ENCODE measurements at regions not wholly inside any gene's neighbourhood (a gene's known extent, or its start where the extent isn't known, plus 50 kb on each side); places are given as distances from the start of the nearest gene placed in this dataset.

- no peak overlapping the region for H3K4me3 ChIP-seq
- H3K27ac ChIP-seq: no peak overlapping the region
- H3K4me1 ChIP-seq (ENCODE audit: low read depth): no peaks in the 10 kb centered on the region
- TF ChIP-seq CTCF (IDR thresholded peaks at IDR 0.05; ENCODE audit: low read depth, low read length): no peak
- H3K9me3 ChIP-seq (ENCODE audit: low read depth): no peaks in the 10 kb centered on the region
- no peaks in the 10 kb centered on the region for H3K27me3 ChIP-seq
- H3K36me3 ChIP-seq: no peaks in the 10 kb centered on the region
- no peak for DNase-seq (ENCODE audit: low read depth in 1 of 2, low spot score in 1 of 2)
Observed at GRCh38 chr10:106520698-106521097, 643.8 kb downstream of the SORCS1 start.

- Histone ChIP-seq H3K4me3 (no peak overlapping the region), H3K4me1 (ENCODE audit: low read depth) (no peaks in the 10 kb centered on the region), H3K27ac (no peak overlapping the region), H3K27me3 (no peaks in the 10 kb centered on the region), H3K36me3 (no peaks in the 10 kb centered on the region), H3K9me3 (ENCODE audit: low read depth) (no peaks in the 10 kb centered on the region)
- DNase-seq (ENCODE audit: low read depth in 1 of 2, low spot score in 1 of 2): peak in 1 of 2 donors; percentile 3
- no peak for TF ChIP-seq CTCF (IDR thresholded peaks at IDR 0.05; ENCODE audit: low read depth, low read length)
Observed at GRCh38 chr10:106519376-106520030, 645.0 kb downstream of the SORCS1 start.

- Histone ChIP-seq H3K4me1 (ENCODE audit: low read depth) (no peaks in the 10 kb centered on the region), H3K4me3 (no peak overlapping the region), H3K27ac (no peak overlapping the region), H3K36me3 (no peaks in the 10 kb centered on the region), H3K9me3 (ENCODE audit: low read depth) (no peaks in the 10 kb centered on the region), H3K27me3 (no peaks in the 10 kb centered on the region)
- no peak for DNase-seq (ENCODE audit: low read depth in 1 of 2, low spot score in 1 of 2)
- TF ChIP-seq CTCF (IDR thresholded peaks at IDR 0.05; ENCODE audit: low read depth, low read length): no peak
Observed at GRCh38 chr10:106515206-106515790, 649.2 kb downstream of the SORCS1 start.

GRCh38 chr10:106513352-106513771 lies 651.1 kb downstream of the SORCS1 start:
- no peak overlapping the region for H3K27ac ChIP-seq
- H3K4me3 ChIP-seq: no peak overlapping the region
- no peaks in the 10 kb centered on the region for H3K9me3 ChIP-seq (ENCODE audit: low read depth)
- peak in 1 of 2 donors; percentile 28 for DNase-seq (ENCODE audit: low read depth in 1 of 2, low spot score in 1 of 2)
- H3K4me1 ChIP-seq (ENCODE audit: low read depth): no peaks in the 10 kb centered on the region
- no peak for TF ChIP-seq CTCF (IDR thresholded peaks at IDR 0.05; ENCODE audit: low read depth, low read length)
- H3K36me3 ChIP-seq: no peaks in the 10 kb centered on the region
- no peaks in the 10 kb centered on the region for H3K27me3 ChIP-seq

- no peak for DNase-seq (ENCODE audit: low read depth in 1 of 2, low spot score in 1 of 2)
- no peaks in the 10 kb centered on the region for H3K4me1 ChIP-seq (ENCODE audit: low read depth)
- TF ChIP-seq CTCF (IDR thresholded peaks at IDR 0.05; ENCODE audit: low read depth, low read length): no peak
- no peaks in the 10 kb centered on the region for H3K27me3 ChIP-seq
- H3K4me3 ChIP-seq: no peak overlapping the region
- H3K27ac ChIP-seq: no peak overlapping the region
- H3K36me3 ChIP-seq: no peaks in the 10 kb centered on the region
- no peaks in the 10 kb centered on the region for H3K9me3 ChIP-seq (ENCODE audit: low read depth)
Observed at GRCh38 chr10:106511917-106512316, 652.6 kb downstream of the SORCS1 start.
